HepG2 (cell line): ENCODE measurements at regions not wholly inside any gene's neighbourhood (a gene's known extent, or its start where the extent isn't known, plus 50 kb on each side); places are given as distances from the start of the nearest gene placed in this dataset.

ENCODE experiments used
- ATAC-seq: fragments of 200-7000 bp; cut with Tn5 transposase; 3 replicates; pipeline ENCODE4 v1.9.1; 2020; ENCODE audit warnings: mild to moderate bottlenecking, moderate library complexity
- BruUV-seq: library from RNA; stranded (reverse); fragments of 400-500 nt; replicated peaks from 2 replicates; lab custom pipeline; 2021; lab: Mats Ljungman, UMichigan
- CTCF ChIA-PET: fragments of 300-600 bp; formaldehyde crosslinking; extraction: SDS; loops from one replicate; lab custom pipeline; 2021; ENCODE audit warnings: low total read pairs, inconsistent platforms, low intra/inter-chr PET ratio; lab: Yijun Ruan, JAX
- POLR2A ChIA-PET: fragments of 350-600 bp; sonication (Branson Sonifier 250); formaldehyde crosslinking; loops from one replicate; lab custom pipeline; 2020; ENCODE audit warnings: antibody characterized with exemption, inconsistent platforms; lab: Yijun Ruan, JAX
- DNase-seq: peaks from one replicate; pipeline ENCODE4 v3.0.0-alpha.2; 2015; ENCODE audit warnings: low spot score
- FAIRE-seq: peaks from 3 replicates; lab custom pipeline; 2011; peaks lifted over from hg19 to GRCh38; lab: Jason Lieb, UNC
- H2AFZ ChIP-seq: one replicate; pipeline ENCODE4 v1.6.1; 2011; ENCODE audit warnings: low read length, inconsistent platforms
- H3K27ac ChIP-seq: fragments of 300-600 bp; 3 replicates; pipeline ENCODE4 v1.8.0; 2011; ENCODE audit warnings: mixed run types, mild to moderate bottlenecking, mixed read lengths, low read length, inconsistent platforms; ENCODE audit not compliant: insufficient read depth; ENCODE audit errors: extremely low read length
- H3K27me3 ChIP-seq, 2 experiments: fragments of 200-600 bp in 1 of 2; 2 replicates in 1 of 2; 3 replicates in 1 of 2; pipeline versions ENCODE4 v1.6.0 to v1.8.0; 2011; ENCODE audit warnings: low read length in 2 of 2, mild to moderate bottlenecking in 2 of 2, moderate library complexity in 2 of 2, inconsistent platforms in 1 of 2; ENCODE audit not compliant: insufficient read depth in 2 of 2, control insufficient read depth in 1 of 2
- H3K36me3 ChIP-seq, 2 experiments: fragments of 200-600 bp in 1 of 2; replicated peaks in 1 of 2; 2 replicates in 1 of 2; 3 replicates in 1 of 2; pipeline versions ENCODE4 v1.5.1 to v1.8.0; 2011; ENCODE audit warnings: low read length in 2 of 2, inconsistent platforms in 1 of 2; ENCODE audit not compliant: insufficient read depth in 2 of 2, control insufficient read depth in 1 of 2
- H3K4me1 ChIP-seq: 2 replicates; pipeline ENCODE4 v1.5.1; 2012; ENCODE audit warnings: low read length, inconsistent platforms; ENCODE audit not compliant: insufficient read depth
- H3K4me2 ChIP-seq: 2 replicates; pipeline ENCODE4 v1.6.0; 2011; ENCODE audit warnings: low read depth, low read length, inconsistent platforms
- H3K4me3 ChIP-seq, 3 experiments: fragments of 200-600 bp in 1 of 3; sonication (generic), shearing (Covaris generic) in 1 of 3; replicated peaks in 1 of 3; 2 replicates each; pipeline ENCODE4 v1.5.1; 2011 to 2016; ENCODE audit warnings: low read length in 3 of 3, inconsistent platforms in 2 of 3, low read depth in 2 of 3, mild to moderate bottlenecking in 2 of 3, control low read depth in 1 of 3, mixed read lengths in 1 of 3; ENCODE audit not compliant: insufficient read depth in 1 of 3
- H3K79me2 ChIP-seq: one replicate; pipeline ENCODE4 v1.6.1; 2011; ENCODE audit warnings: low read length, inconsistent platforms; ENCODE audit not compliant: insufficient read depth
- H3K9ac ChIP-seq: 2 replicates; pipeline ENCODE4 v1.6.0; 2011; ENCODE audit warnings: mild to moderate bottlenecking, low read depth, low read length, inconsistent platforms; ENCODE audit not compliant: insufficient read depth
- H3K9me3 ChIP-seq: 2 replicates; pipeline ENCODE4 v1.5.1; 2012; ENCODE audit warnings: mild to moderate bottlenecking, low read length
- H4K20me1 ChIP-seq: 2 replicates; pipeline ENCODE4 v1.6.0; 2011; ENCODE audit warnings: inconsistent platforms, mild to moderate bottlenecking, low read length, moderate library complexity; ENCODE audit not compliant: insufficient read depth
- AFF4 ChIP-seq: sonication (generic); formaldehyde crosslinking; IDR thresholded peaks from 2 replicates; pipeline ENCODE4 v1.4.0; 2020; ENCODE audit warnings: missing genetic modification reagents
- NCOA1 ChIP-seq: sonication (generic); formaldehyde crosslinking; IDR thresholded peaks from 2 replicates; pipeline ENCODE4 v1.9.0; 2021; ENCODE audit warnings: missing genetic modification reagents
- NCOR1 ChIP-seq: fragments of 200-600 bp; sonication (generic); IDR thresholded peaks from 2 replicates; pipeline ENCODE4 v1.7.0; 2017; ENCODE audit warnings: antibody characterized with exemption, low read length, borderline replicate concordance
- SIX4 ChIP-seq: sonication (generic); formaldehyde crosslinking; IDR thresholded peaks from 2 replicates; pipeline ENCODE4 v1.4.0; 2020; ENCODE audit warnings: missing genetic modification reagents
- TCF7 ChIP-seq: sonication (generic); IDR thresholded peaks from 2 replicates; pipeline ENCODE4 v1.6.1; 2016; ENCODE audit warnings: antibody characterized with exemption, low read depth
- TMF1 ChIP-seq: sonication (generic); formaldehyde crosslinking; IDR thresholded peaks from 2 replicates; pipeline ENCODE4 v1.8.1; 2022; ENCODE audit warnings: low read depth, missing genetic modification reagents
- TRAFD1 ChIP-seq: sonication (generic); formaldehyde crosslinking; IDR thresholded peaks from 2 replicates; pipeline ENCODE4 v1.5.1; 2020; ENCODE audit warnings: missing genetic modification reagents, mild to moderate bottlenecking, borderline replicate concordance
- ZBTB42 ChIP-seq: sonication (generic); formaldehyde crosslinking; IDR thresholded peaks from 2 replicates; pipeline ENCODE4 v1.5.0; 2020; ENCODE audit warnings: mild to moderate bottlenecking, missing genetic modification reagents
- ZNF577 ChIP-seq: sonication (generic); formaldehyde crosslinking; IDR thresholded peaks from 2 replicates; pipeline ENCODE4 v1.4.0; 2020; ENCODE audit warnings: mild to moderate bottlenecking, low read depth, missing genetic modification reagents, borderline replicate concordance
- ZNF816 ChIP-seq: sonication (generic); formaldehyde crosslinking; IDR thresholded peaks from 2 replicates; pipeline ENCODE4 v1.8.0; 2022; ENCODE audit warnings: missing genetic modification reagents, mild to moderate bottlenecking, borderline replicate concordance
- ZSCAN12 ChIP-seq: sonication (generic); formaldehyde crosslinking; IDR thresholded peaks from 2 replicates; pipeline ENCODE4 v1.9.0; 2021; ENCODE audit warnings: mild to moderate bottlenecking, missing genetic modification reagents
- ZSCAN21 ChIP-seq: sonication (generic); formaldehyde crosslinking; IDR thresholded peaks from 2 replicates; pipeline ENCODE4 v1.8.0; 2022; ENCODE audit warnings: mild to moderate bottlenecking, missing genetic modification reagents, moderate library complexity, borderline replicate concordance
- ZZZ3 ChIP-seq: sonication (generic); formaldehyde crosslinking; IDR thresholded peaks from 2 replicates; pipeline ENCODE4 v1.4.0; 2020; ENCODE audit warnings: missing genetic modification reagents, mild to moderate bottlenecking, borderline replicate concordance
- WGBS: methylation state at CpG from one replicate; pipeline ENCODE4 v1.1.6; 2017; ENCODE audit warnings: low lambda C conversion rate; 5-methylcytosine and 5-hydroxymethylcytosine counted together
- in situ Hi-C: cut with HindIII; loops from 2 replicates; pipeline ENCODE4 v1.10.0; 2017; ENCODE audit warnings: low pct_unique_long_range_greater_than_20kb; ENCODE audit not compliant: extremely low pct_ligation_motif_present
- intact Hi-C: fragments of 100-400 bp; cut with micrococcal nuclease; formaldehyde crosslinking; loops from one replicate; pipeline ENCODE4 v1.10.0; 2022; ENCODE audit not compliant: unreplicated experiment

GRCh38 chr11:34001557-34002064 lies 49.9 kb upstream of the CAPRIN1 start:
- no peak overlapping the region for H3K27ac ChIP-seq
- H3K9ac ChIP-seq, result no peak overlapping the region
- H3K9me3 ChIP-seq, result no peaks in the 10 kb centered on the region
- no peak for TF ChIP-seq ZZZ3 (CRISPR knock-in tag)
- no peak for TF ChIP-seq NCOR1
- TF ChIP-seq AFF4 (CRISPR knock-in tag), result no peak
- no peak for TF ChIP-seq SIX4 (CRISPR knock-in tag)
- no peak for TF ChIP-seq ZSCAN21 (CRISPR knock-in tag)
- TF ChIP-seq TCF7, result no peak
- no peak for TF ChIP-seq ZNF577 (CRISPR knock-in tag)
- TF ChIP-seq TMF1 (CRISPR knock-in tag), result no peak
- no peak for TF ChIP-seq NCOA1 (CRISPR knock-in tag)
- no peak for TF ChIP-seq ZBTB42 (CRISPR knock-in tag)
- TF ChIP-seq ZSCAN12 (CRISPR knock-in tag), result no peak
- no peak for TF ChIP-seq ZNF816 (CRISPR knock-in tag)
- TF ChIP-seq TRAFD1 (CRISPR knock-in tag), result no peak
- ChIA-PET POLR2A (no interaction called here), CTCF (no interaction called here)
- ATAC-seq, result no peak
- WGBS, result 53% methylated on average over 10 of the region's 10 CpGs
- H4K20me1 ChIP-seq, result no peaks in the 10 kb centered on the region
- no peaks in the 10 kb centered on the region for H3K79me2 ChIP-seq
- peaks cover 21% of the 10 kb centered on the region for H3K4me1 ChIP-seq
- H3K4me3 ChIP-seq, result no peak overlapping the region
- peaks cover 0 to 2% of the 10 kb centered on the region in 2 experiments; a peak in 1 of 5 replicates for H3K27me3 ChIP-seq
- in situ Hi-C loops (no loop called here), intact Hi-C loops (no loop called here)
- no peaks in the 10 kb centered on the region for H3K36me3 ChIP-seq
- no peak for DNase-seq
- H3K4me2 ChIP-seq, result no peak overlapping the region
- no TSS peak for BruUV-seq
- no peak for FAIRE-seq
- no peak overlapping the region for H2AFZ ChIP-seq
